ENCODE measurements at regions not wholly inside any gene's neighbourhood (a gene's known extent, or its start where the extent isn't known, plus 50 kb on each side); places are given as distances from the start of the nearest gene placed in this dataset.

GRCh38 chr2:122357998-122358397 is 602.5 kb downstream of the TSN start:
- no peak for DNase-seq

DNA sequence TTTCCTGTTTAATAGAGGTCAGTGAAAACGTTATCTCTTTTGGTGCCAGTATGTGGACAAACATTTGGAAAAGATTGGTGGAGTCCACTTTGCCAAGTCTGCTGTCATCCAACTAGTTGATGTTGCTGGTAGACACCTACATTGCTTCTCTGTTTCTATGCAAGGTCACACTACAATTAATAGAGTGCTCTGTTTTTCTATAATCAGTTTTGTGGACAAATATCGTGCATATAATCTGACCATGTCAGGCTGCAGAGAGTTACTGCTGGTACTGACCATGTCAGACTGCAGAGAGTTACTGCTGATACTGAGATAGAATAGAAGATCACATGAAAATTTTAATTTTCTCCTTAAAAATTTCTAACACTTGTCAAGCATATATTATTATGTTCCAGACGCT is 603.3 kb downstream of the TSN start:
- no peak for DNase-seq

DNA sequence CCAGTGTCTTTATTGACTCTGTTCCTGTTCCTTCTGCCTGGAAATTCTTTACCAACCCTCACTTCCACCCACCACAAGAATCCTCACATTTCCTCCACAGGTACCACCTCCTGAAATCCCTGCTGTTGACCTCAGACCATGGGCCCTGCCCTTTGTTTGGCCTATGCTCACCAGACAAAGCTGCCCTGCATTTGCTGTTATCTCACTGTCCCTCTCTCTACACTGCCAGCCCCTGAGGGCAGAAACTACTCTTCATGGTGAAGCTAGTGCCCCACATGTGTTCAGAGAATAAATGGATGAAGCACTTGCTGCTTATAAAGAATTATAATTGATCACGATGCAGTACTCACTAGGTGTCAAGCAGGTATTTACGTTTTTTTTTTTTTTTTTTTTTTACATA is 608.4 kb downstream of the TSN start:
- DNase-seq, result no peak

- DNase-seq, result no peak
Measured at GRCh38 chr2:122366427-122366826, 611.0 kb downstream of the TSN start.

DNA sequence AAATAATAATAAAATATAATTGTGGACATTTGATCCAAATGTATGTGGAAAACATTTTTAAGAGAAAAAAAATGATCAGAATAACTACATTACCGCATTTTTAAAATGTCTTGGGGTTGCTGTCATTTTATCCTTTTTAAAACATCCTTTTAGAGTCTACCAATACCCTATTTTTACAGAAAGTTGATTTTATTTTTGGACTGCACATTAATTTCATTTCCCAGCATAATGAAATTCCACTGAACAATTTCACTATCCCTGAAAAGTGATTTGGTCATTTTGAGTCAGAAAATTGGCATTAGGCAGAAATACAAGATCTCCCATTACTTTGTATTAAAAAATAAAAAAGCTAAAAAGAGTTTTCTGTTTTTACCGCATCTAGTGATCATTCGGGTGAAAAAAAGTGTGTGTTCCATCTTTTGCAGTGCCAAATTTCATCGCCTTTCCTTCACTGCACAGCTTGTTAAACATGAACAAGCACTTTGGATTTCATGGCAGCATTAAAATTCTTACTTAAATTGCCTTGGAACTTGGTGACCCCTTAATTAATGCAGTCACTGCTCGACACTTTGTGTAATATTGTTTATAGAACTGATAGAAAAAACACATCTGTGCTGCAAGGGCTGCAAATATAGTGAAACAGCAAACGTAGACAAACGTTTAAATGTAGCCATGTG is 611.7 kb downstream of the TSN start:
- DNase-seq, result no peak

GRCh38 chr2:122367646-122368010 is 612.2 kb downstream of the TSN start:
- DNase-seq, result no peak

GRCh38 chr2:122368576-122369243 is 613.3 kb downstream of the TSN start:
- no peak for DNase-seq

GRCh38 chr2:122378521-122378920 is 623.1 kb downstream of the TSN start:
- DNase-seq, result no peak

GRCh38 chr2:122384768-122385333 is 629.4 kb downstream of the TSN start:
- DNase-seq, result no peak

DNA sequence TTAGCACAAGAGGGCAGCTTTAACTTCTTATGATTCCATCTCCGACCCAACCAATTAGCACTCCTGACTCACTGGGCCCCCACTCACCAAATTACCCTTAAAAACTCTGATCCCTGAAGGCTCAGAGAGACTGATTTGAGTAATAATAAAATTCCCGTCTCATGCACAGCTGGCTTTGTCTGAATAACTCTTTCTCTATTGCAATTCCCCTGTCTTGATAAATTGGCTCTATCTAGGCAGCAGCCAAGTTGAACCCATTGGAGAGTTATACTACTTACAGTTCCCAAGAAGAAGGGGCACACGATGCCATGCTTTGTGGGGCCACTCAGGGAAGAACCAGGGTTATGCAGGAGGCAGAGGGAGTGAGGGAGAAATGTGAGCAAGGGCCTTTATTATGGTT is 632.8 kb downstream of the TSN start:
- no peak for DNase-seq

DNA sequence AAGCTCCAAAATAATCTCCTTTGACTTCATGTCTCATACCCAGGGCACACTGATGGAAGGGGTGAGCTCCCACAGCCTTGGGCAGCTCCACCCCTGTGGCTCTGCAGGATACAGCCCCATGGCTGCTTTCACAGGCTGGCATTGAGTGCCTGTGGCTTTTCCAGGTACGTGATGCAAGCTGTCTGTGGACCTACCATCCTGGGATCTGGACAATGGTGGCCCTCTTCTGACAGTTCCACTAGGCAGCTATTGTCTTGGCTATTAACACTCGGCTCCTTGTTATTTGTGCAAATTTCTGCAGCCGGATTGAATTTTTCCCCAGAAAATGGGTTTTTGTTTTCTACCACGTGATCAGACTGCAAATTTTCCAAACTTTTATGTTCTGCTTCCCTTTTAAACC is 634.2 kb downstream of the TSN start:
- no peak for DNase-seq

- no peak for DNase-seq
Measured at GRCh38 chr2:122390406-122390805, 635.0 kb downstream of the TSN start.

- no peak for DNase-seq
Measured at GRCh38 chr2:122391726-122392125, 636.3 kb downstream of the TSN start.

DNA sequence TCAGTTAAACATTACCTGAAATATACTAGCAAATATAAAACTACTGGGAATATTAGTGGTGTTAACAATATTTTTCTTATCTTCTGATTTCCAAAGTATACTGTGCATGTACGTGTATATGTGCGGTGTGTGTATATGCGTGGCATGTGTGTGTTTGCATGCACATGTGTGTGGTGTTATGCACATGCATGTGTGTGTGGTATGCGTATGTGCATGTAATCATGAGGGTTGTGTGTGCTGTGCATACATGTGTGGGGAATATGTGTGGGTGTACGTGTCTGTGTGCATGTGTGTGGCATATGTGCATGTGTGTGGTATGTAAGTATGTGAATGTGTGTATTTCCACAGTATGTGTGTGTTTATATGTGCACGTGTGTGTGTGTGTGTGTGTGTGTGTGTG is 640.2 kb downstream of the TSN start:
- no peak for DNase-seq

DNA sequence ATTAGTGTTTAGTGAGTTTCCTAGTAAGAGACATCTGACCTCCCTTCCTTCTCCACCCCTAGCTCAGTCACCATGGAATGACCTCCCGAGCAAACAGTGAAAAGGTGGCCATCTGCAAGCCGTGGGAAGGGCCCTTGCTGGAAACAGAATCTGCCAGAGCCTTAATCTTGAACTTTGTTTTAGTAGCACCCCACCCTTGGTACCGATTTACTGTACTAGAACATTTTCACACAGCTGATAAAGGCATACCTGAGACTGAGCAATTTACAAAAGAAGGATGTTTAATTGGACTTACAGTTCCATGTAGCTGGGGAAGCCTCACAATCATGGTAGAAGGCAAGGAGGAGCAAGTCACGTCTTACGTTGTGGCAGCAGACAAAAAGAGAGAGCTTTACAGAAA is 655.8 kb downstream of the TSN start:
- DNase-seq, result no peak

DNA sequence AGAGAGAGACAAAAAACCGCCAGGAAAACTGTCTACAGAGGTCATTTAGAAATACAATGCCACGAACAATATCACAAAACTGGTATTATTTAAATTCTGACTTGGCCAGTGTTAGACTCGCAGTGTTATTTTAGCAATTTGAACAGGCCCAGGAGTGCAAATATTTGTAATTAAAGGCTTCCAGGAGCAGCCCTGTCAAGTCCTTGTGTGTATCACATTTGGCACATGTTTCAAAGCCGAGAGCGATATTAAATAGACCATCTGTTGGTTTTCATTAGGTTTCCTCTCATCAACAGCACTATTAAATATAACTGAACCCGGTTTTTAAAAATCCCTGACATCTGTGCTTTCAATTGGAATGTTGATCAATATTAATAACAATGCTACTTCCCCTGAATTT is 656.9 kb downstream of the TSN start:
- no peak for DNase-seq

DNA sequence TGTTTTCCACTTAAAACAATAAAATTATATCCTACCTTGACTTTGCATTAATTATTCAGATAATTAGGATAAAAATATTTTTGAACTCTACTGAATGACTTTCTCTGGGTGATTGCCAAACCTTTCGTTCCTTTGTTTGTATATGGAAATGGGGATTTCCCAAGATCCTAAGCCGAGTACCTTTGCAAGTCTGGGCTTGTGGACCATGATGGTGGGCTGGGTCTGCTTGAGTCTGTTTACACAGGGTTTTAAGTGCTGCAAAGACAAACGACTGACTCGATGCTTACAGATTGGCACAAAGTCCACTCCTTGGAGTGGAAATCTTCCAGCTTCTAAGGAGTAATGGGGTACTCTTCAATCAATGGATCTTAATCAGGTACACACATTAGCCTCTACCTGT is 659.5 kb downstream of the TSN start:
- peak in 1 of 2 experiments; percentile 0 for DNase-seq

DNA sequence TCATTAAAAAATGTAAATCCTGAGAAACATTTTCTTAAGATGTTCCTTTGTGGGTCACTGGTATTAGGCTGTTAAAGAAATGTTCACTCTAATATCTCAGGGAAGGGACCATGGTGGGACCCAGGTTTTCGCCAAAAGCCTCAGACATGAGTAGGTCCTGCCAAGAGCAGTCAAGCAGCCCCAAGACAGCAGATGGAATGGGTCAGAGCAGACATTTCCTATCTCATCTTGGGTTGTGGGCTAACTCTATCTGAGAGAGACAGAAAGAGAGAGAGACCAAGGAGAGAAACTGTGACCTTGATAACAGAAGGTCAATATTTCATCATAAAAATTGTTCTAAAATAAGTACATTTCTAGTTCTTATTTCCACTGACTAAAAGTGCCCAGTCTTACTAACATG is 661.7 kb downstream of the TSN start:
- no peak for DNase-seq

GRCh38 chr2:122421775-122422174 is 666.3 kb downstream of the TSN start:
- no peak for DNase-seq

GRCh38 chr2:122422384-122422991 is 667.0 kb downstream of the TSN start:
- DNase-seq, result no peak

DNA sequence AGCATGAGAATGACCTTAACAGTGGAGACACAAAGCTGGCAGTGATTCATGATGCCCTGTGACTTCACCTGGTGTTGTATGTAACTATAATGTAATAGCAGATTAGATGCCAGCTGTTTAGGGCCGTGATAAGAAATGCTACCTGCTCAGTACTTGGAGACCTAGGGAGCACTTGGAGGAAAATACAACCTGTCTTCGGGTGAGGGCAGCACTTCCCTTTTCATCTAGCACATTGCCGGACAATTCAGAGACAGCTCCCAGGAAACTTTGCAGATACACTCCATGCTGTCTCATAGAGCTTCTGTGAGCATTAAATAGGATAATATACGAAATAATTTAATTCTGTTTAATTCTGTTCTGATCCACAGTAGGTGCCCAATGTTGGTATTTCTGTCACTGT is 668.5 kb downstream of the TSN start:
- no peak for DNase-seq

DNA sequence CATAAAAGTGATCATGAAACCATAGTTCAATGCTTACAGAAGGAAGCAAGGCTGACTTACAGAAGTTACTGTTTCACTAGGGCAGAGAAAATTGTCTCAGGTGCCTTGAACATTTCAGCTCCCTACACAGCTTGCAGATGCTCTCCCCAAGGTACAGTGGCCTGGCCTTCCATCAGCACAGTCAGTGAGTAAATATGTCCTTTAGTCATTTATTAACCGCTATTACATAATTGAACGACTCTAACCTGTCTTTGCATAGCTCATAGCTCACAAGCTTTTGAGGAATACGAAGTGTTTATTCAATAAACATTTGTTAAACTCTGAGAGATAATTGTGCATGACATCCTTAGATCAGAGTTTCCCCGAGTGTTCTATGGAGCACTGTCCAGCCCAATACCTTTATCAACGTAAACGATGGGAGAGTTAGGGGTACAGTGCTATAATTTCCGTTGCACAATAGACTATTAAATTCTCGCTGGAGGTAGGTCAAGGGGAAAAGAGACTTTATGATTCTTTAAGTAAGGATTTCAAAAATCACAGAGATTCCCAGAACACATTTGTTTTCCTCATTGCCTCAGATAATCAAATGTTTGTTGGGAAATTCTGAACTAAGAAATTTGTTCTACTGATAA is 677.8 kb downstream of the TSN start:
- DNase-seq, result no peak

GRCh38 chr2:122445003-122445402 is 689.6 kb downstream of the TSN start:
- DNase-seq, result no peak

DNA sequence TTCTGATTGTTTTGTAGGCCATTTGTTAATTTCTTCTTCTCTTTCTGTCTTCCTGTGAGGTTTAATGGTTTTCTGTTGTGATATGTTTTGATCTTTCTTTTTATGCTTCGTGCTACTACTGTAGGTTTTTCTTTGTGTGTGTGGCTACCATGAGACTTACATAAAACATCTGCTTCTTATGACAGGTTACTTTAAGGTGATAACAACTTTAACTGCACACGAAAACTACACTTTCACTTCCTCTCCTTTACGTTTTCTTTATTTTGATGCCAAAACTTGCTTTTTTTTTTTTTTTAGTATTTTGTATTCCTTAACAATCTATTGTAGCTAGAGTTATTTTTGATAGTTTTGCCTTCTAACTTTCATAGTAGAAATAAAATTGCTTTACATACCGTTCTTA is 691.3 kb downstream of the TSN start:
- DNase-seq, result no peak

Measured in NCI-H187 (cell line).